Stomach (tissue), 8 donors: ENCODE measurements at regions not wholly inside any gene's neighbourhood (a gene's known extent, or its start where the extent isn't known, plus 50 kb on each side); places are given as distances from the start of the nearest gene placed in this dataset.

Experiments
- DNase-seq, 2 donors: peaks; one replicate each; pipeline versions ENCODE4 v3.0.0 to v3.0.0-alpha.2; 2013 to 2019
- H3K27ac ChIP-seq, 5 donors: fragments of 200-600 bp in 4 of 5; sonication (generic) in 4 of 5; one replicate each; pipeline ENCODE4 v1.5.1; 2013 to 2019; ENCODE audit warnings: mild to moderate bottlenecking in 1 of 5, moderate library complexity in 1 of 5
- H3K27me3 ChIP-seq, 3 donors: fragments of 200-600 bp; sonication (generic); one replicate each; pipeline ENCODE4 v1.5.1; 2017 to 2019; ENCODE audit warnings: mixed run types in 1 of 3
- H3K36me3 ChIP-seq, 4 donors: fragments of 200-600 bp; sonication (generic); 1 replicate in 3 of 4; 2 replicates in 1 of 4; pipeline ENCODE4 v1.5.1; 2016 to 2019
- H3K4me1 ChIP-seq, 4 donors: fragments of 200-600 bp; sonication (generic); one replicate each; pipeline ENCODE4 v1.5.1; 2016 to 2019
- H3K4me3 ChIP-seq, 4 donors: fragments of 200-600 bp; sonication (generic) in 3 of 4; one replicate each; pipeline ENCODE4 v1.5.1; 2016 to 2019; ENCODE audit warnings: mild to moderate bottlenecking in 1 of 4
- H3K9me3 ChIP-seq, 4 donors: fragments of 200-600 bp; sonication (generic); one replicate each; pipeline ENCODE4 v1.5.1; 2016 to 2019
- EP300 ChIP-seq: sonication (generic); formaldehyde crosslinking; IDR thresholded peaks from one replicate; pipeline ENCODE4 v1.6.1; 2017; ENCODE audit warnings: antibody characterized with exemption
- POLR2A ChIP-seq, 4 donors: fragments of 450-650 bp; IDR thresholded peaks; one replicate each; pipeline ENCODE4 v1.6.1; 2016; ENCODE audit warnings: antibody characterized with exemption in 4 of 4, control low read depth in 2 of 4, mild to moderate bottlenecking in 1 of 4, moderate library complexity in 1 of 4
- POLR2AphosphoS5 ChIP-seq, 3 donors: sonication (generic); formaldehyde crosslinking; IDR thresholded peaks; one replicate each; pipeline ENCODE4 v1.6.1; 2016; ENCODE audit warnings: antibody characterized with exemption in 3 of 3
- WGBS, 5 donors: extraction: QIAGEN DNeasy Blood & Tissue Kit in 3 of 5; methylation state at CpG; one replicate each; pipeline versions ENCODE4 v1.1.5 to v1.1.7; 2013 to 2018; 5-methylcytosine and 5-hydroxymethylcytosine counted together
- intact Hi-C: fragments of 100-400 bp; cut with DNase I; formaldehyde crosslinking; loops from one replicate; pipeline ENCODE4 v1.15.1; 2023; ENCODE audit warnings: low total_unique reads
- TF ChIP-seq, protein P1 (sequence below), 7 experiments: fragments of 450-650 bp in 4 of 7; fragments of 200-600 bp in 3 of 7; sonication (generic) in 3 of 7; IDR thresholded peaks; one replicate each; pipeline ENCODE4 v1.5.1; 2016 to 2019; ENCODE audit warnings: antibody characterized with exemption in 7 of 7, control low read depth in 2 of 7, mild to moderate bottlenecking in 1 of 7
- donor health status: healthy with polysubstance abuse.
- donor health status: Bipolar disorder and iron deficiency.
- donor health status: healthy.

DNA sequence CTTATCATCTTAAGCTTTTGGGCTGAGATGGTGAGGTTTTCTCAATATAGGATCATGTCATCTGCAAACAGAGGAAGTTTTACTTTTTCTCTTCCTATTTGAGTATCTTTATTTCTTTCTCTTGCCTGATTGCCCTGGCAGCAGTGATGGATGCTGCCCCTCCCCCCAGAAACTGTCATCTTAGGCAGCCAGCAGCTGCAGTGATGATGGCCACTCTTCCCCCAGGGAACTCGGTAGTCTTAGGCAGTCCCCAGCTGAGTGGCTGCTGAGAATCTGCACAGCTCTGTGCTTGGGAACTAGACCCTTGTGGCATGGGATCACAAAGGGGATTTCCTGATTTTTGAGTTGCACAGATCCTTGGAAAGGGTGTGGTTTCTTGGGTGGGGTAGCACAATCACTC is 791.1 kb upstream of the ALCAM start:
- WGBS, 5 donors = 75 to 100% (median 87%) methylated on average over 1 of the region's 1 CpG
- H3K27ac ChIP-seq = no peak overlapping the region
- no peak overlapping the region for H3K4me3 ChIP-seq
- no peaks in the 10 kb centered on the region for H3K4me1 ChIP-seq
- no peak for DNase-seq
- TF ChIP-seq POLR2A (IDR thresholded peaks at IDR 0.05) (no peak), EP300 (no peak), POLR2AphosphoS5 (IDR thresholded peaks at IDR 0.05) (no peak)
- TF ChIP-seq, protein P1, sequence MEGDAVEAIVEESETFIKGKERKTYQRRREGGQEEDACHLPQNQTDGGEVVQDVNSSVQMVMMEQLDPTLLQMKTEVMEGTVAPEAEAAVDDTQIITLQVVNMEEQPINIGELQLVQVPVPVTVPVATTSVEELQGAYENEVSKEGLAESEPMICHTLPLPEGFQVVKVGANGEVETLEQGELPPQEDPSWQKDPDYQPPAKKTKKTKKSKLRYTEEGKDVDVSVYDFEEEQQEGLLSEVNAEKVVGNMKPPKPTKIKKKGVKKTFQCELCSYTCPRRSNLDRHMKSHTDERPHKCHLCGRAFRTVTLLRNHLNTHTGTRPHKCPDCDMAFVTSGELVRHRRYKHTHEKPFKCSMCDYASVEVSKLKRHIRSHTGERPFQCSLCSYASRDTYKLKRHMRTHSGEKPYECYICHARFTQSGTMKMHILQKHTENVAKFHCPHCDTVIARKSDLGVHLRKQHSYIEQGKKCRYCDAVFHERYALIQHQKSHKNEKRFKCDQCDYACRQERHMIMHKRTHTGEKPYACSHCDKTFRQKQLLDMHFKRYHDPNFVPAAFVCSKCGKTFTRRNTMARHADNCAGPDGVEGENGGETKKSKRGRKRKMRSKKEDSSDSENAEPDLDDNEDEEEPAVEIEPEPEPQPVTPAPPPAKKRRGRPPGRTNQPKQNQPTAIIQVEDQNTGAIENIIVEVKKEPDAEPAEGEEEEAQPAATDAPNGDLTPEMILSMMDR (IDR thresholded peaks at IDR 0.05) = no peak
- H3K27me3 ChIP-seq = no peaks in the 10 kb centered on the region
- no peaks in the 10 kb centered on the region for H3K36me3 ChIP-seq
- peaks cover 12 to 46% (median 40%) of the 10 kb centered on the region in 4 donors for H3K9me3 ChIP-seq
- intact Hi-C loops = loop anchor here (10.0 kb wide), 1 partner anchor 939 kb away; no protein-coding TSS in a partner anchor

DNA sequence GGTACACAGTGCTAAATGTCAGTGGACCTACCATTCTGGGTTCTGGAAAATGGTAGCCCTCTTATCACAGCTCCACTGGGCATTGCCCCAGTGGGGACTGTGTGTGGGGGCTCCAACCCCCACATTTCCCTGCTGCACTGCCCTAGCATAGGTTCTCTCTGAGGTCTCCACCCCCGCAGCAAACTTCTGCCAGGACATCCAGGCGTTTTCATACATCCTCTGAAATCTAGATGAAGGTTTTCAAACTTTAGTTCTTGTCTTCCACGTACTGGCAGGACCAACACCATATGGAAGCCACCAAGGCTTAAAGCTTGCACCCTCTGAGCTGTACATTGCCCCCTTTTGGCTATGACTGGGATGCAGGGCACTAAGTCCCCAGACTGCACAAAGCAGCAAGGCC is 788.2 kb upstream of the ALCAM start:
- Histone ChIP-seq H3K9me3 (peaks cover 12 to 46% (median 40%) of the 10 kb centered on the region in 4 donors), H3K27me3 (no peaks in the 10 kb centered on the region), H3K36me3 (no peaks in the 10 kb centered on the region), H3K4me1 (no peaks in the 10 kb centered on the region), H3K4me3 (no peak overlapping the region), H3K27ac (no peak overlapping the region)
- intact Hi-C loops = loop anchor here (10.0 kb wide), 1 partner anchor 936 kb away; no protein-coding TSS in a partner anchor
- no peak for DNase-seq
- TF ChIP-seq POLR2AphosphoS5 (IDR thresholded peaks at IDR 0.05) (no peak), POLR2A (IDR thresholded peaks at IDR 0.05) (no peak), EP300 (no peak)
- TF ChIP-seq, protein P1 (IDR thresholded peaks at IDR 0.05) = no peak
- 70 to 78% (median 75%) methylated on average over 3 of the region's 3 CpGs for WGBS, 5 donors

DNA sequence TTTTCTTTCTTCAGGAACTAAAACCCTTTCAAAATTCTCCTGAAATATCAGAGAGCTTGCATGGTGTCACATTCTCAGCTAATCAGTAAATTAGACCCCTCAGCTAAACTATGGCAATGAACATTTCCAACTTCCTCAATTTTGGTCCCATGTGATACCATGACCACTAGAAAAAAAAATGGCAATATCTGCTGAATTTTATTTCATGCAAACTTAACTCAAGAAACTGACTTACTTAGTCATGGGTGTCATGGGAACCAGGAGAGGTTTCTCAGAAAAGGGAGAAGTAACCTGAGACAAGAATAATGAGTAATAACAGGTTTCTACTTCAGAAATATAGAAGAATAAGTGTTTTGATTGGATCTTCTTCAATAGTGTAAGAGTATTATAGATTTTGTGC is 784.6 kb upstream of the ALCAM start:
- Histone ChIP-seq H3K9me3 (peaks cover under 1 to 26% (median 21%) of the 10 kb centered on the region in 4 donors), H3K4me3 (no peak overlapping the region), H3K4me1 (no peaks in the 10 kb centered on the region), H3K36me3 (no peaks in the 10 kb centered on the region), H3K27me3 (no peaks in the 10 kb centered on the region), H3K27ac (no peak overlapping the region)
- no peak for DNase-seq
- intact Hi-C loops = no loop called here
- TF ChIP-seq EP300 (no peak), POLR2A (IDR thresholded peaks at IDR 0.05) (no peak), POLR2AphosphoS5 (IDR thresholded peaks at IDR 0.05) (no peak)
- TF ChIP-seq, protein P1 (IDR thresholded peaks at IDR 0.05) = no peak

DNA sequence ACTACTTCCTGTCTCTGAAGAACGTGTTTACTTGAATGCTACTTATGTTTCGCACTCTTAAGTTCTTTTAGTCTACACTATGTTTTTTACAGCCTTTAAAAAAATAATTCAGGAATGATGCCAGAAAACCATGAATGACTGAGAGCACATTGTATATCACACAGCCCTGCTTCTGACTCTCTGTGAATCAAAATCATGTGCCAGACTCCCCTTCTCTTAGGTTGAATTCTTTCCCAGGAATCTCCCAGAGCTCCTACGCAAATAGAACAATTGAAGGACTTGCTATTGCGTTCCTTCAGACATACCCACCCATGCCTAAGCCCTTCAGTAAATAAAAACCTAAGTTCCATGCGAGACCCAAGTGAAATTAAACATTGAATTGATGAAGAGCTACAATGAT is 782.0 kb upstream of the ALCAM start:
- Histone ChIP-seq H3K4me3 (no peak overlapping the region), H3K27me3 (no peaks in the 10 kb centered on the region), H3K36me3 (no peaks in the 10 kb centered on the region), H3K4me1 (no peaks in the 10 kb centered on the region), H3K9me3 (peaks cover 0 to 3% (median 0%) of the 10 kb centered on the region in 4 donors), H3K27ac (no peak overlapping the region)
- no peak for DNase-seq
- no peak for TF ChIP-seq POLR2A (IDR thresholded peaks at IDR 0.05)
- TF ChIP-seq POLR2AphosphoS5 (IDR thresholded peaks at IDR 0.05) = no peak
- no peak for TF ChIP-seq EP300
- TF ChIP-seq, protein P1 (IDR thresholded peaks at IDR 0.05) = no peak
- WGBS, 5 donors = 60 to 73% (median 69%) methylated on average over 5 of the region's 5 CpGs
- intact Hi-C loops = no loop called here
